Pancreas (tissue), 10 donors: ENCODE measurements at regions not wholly inside any gene's neighbourhood (a gene's known extent, or its start where the extent isn't known, plus 50 kb on each side); places are given as distances from the start of the nearest gene placed in this dataset.

Source experiments
- ATAC-seq, 4 donors: fragments of 200-7000 bp; cut with Tn5 transposase; one replicate each; pipeline versions ENCODE4 v1.8.0 to v1.9.1; 2020; ENCODE audit warnings: mild to moderate bottlenecking in 4 of 4, moderate library complexity in 4 of 4
- DNase-seq, 6 donors: peaks; one replicate each; pipeline ENCODE4 v3.0.0-alpha.2; 2020
- FAIRE-seq: peaks from 2 replicates; lab custom pipeline; 2012; peaks lifted over from hg19 to GRCh38; lab: Jason Lieb, UNC
- H3K27ac ChIP-seq, 4 donors: fragments of 200-600 bp; sonication (generic); 1 replicate in 3 of 4; 2 replicates in 1 of 4; pipeline versions ENCODE4 v1.5.0 to v1.8.0; 2020
- H3K27me3 ChIP-seq, 4 donors: fragments of 200-600 bp; one replicate each; pipeline ENCODE4 v1.8.0; 2021
- H3K36me3 ChIP-seq, 3 donors: fragments of 200-600 bp; sonication (generic) in 1 of 3; one replicate each; pipeline versions ENCODE4 v1.5.0 to v1.8.0; 2020 to 2021
- H3K4me1 ChIP-seq, 3 donors: fragments of 200-600 bp; one replicate each; pipeline ENCODE4 v1.8.0; 2021
- H3K4me3 ChIP-seq, 4 donors: fragments of 200-600 bp; sonication (generic) in 2 of 4; one replicate each; pipeline versions ENCODE4 v1.5.0 to v1.8.0; 2020 to 2021
- H3K9me3 ChIP-seq, 4 donors: fragments of 200-600 bp; one replicate each; pipeline ENCODE4 v1.8.0; 2021
- CTCF ChIP-seq, 4 donors: fragments of 200-600 bp; sonication (generic) in 3 of 4; IDR thresholded peaks; one replicate each; pipeline versions ENCODE4 v1.5.0 to v1.8.0; 2021; ENCODE audit warnings: antibody characterized with exemption in 4 of 4
- WGBS, 2 donors: extraction: QIAGEN DNeasy Blood & Tissue Kit; methylation state at CpG; one replicate each; pipeline ENCODE4 v1.1.7; 2013; 5-methylcytosine and 5-hydroxymethylcytosine counted together
- intact Hi-C, 3 donors: fragments of 100-400 bp; cut with DNase I; formaldehyde crosslinking; loops; one replicate each; pipeline versions ENCODE4 v1.11.1 to v1.14.2; 2022
- donor health status: healthy with polysubstance abuse.
- donor health status: DM: no; HTN: no; CAD: no; lungs with moderate emphysema.
- donor health status: DM: no; HTN: no; CAD: no.
- donor health status: control.
- donor health status: control.
- donor health status: Bipolar disorder and iron deficiency.
- donor health status: DM: yes; HTN: yes; CAD: no.
- donor health status: DM: no; HTN: no; CAD: no.
- donor health status: DM: no; HTN: no; CAD: no.
- donor health status: DM: yes; HTN: yes; CAD: no.

- no peaks in the 10 kb centered on the region for H3K9me3 ChIP-seq
- H3K36me3 ChIP-seq = no peaks in the 10 kb centered on the region
- no peak for TF ChIP-seq CTCF (IDR thresholded peaks at IDR 0.05)
- FAIRE-seq (no peak), ATAC-seq (no peak), DNase-seq (no peak)
- no peaks in the 10 kb centered on the region for H3K27me3 ChIP-seq
- no peak overlapping the region for H3K4me3 ChIP-seq
- intact Hi-C loops = no loop called here
- no peaks in the 10 kb centered on the region for H3K4me1 ChIP-seq
- H3K27ac ChIP-seq = no peak overlapping the region
- 58 to 79% methylated on average over 3 of the region's 3 CpGs for WGBS, 2 donors
Measured at GRCh38 chr18:29196307-29196706, 1019.4 kb upstream of the CDH2 start.

DNA sequence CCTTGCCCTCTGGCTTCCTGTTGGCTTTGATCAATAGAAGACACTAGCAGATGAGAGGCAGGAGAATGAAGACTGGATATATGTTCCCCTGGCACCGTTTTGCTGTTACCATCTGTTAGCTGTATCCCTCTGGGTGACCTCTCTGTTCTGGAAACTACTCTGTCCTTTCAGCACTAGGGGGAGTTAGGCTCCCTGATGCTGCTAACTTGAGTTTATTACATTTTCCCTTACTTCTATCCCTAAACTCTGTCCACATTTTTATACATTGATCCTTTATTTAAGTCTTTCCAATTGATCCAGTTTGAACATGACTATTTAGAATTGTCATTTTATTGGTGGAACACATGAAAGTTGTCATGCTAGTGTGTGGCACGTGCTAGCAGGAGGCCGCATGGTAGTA is 1014.3 kb upstream of the CDH2 start:
- 61 to 64% methylated on average over 3 of the region's 3 CpGs for WGBS, 2 donors
- no peak for FAIRE-seq
- TF ChIP-seq CTCF (IDR thresholded peaks at IDR 0.05) = no peak
- Histone ChIP-seq H3K27ac (no peak overlapping the region), H3K4me1 (no peaks in the 10 kb centered on the region), H3K9me3 (no peaks in the 10 kb centered on the region), H3K4me3 (no peak overlapping the region), H3K36me3 (no peaks in the 10 kb centered on the region), H3K27me3 (no peaks in the 10 kb centered on the region)
- intact Hi-C loops = no loop called here
- DNase-seq = no peak
- no peak for ATAC-seq

DNA sequence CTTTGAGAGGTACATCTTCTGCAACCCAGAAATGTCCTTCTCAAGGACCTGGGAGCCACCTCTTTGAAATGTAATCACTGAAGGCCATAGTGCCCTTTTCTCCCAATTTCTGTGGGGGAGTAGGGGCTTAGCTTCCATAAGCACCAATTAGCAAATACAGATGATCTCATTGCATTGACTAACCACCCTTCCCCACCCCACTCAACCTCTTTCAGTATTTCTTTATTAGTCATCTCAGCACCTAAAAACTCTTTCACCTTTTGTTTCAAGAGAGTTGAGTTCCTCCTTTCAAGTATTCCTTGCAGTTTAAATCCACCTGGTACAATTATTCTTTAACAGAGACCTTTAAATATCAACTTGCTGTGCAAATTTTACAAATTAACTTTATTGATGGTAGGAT is 1011.8 kb upstream of the CDH2 start:
- Histone ChIP-seq H3K9me3 (no peaks in the 10 kb centered on the region), H3K36me3 (no peaks in the 10 kb centered on the region), H3K4me3 (no peak overlapping the region), H3K27ac (no peak overlapping the region), H3K27me3 (no peaks in the 10 kb centered on the region), H3K4me1 (no peaks in the 10 kb centered on the region)
- no peak for FAIRE-seq
- ATAC-seq = no peak
- intact Hi-C loops = no loop called here
- no peak for DNase-seq
- TF ChIP-seq CTCF (IDR thresholded peaks at IDR 0.05) = no peak

DNA sequence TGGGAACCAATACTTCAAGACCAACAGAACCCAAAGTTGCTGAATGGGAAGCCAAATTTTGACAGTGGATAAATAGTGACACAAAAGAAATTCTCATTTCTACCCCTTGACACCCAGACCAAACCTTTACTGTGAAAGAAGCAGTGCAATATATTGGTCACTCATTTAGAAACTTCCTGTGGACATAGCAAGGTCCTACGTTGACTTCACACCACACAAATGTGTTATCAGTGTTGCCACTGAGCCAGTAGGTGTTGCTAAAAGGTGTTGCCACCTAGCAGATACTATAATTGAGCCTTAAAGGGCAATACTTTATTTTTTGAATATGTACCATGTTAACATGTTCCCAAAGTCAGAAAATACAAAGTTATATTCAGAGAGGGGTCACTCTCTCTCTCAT is 1008.9 kb upstream of the CDH2 start:
- no peaks in the 10 kb centered on the region for H3K36me3 ChIP-seq
- no peaks in the 10 kb centered on the region for H3K27me3 ChIP-seq
- H3K4me3 ChIP-seq = no peak overlapping the region
- H3K4me1 ChIP-seq = no peaks in the 10 kb centered on the region
- H3K9me3 ChIP-seq = no peaks in the 10 kb centered on the region
- no peak overlapping the region for H3K27ac ChIP-seq
- no peak for TF ChIP-seq CTCF (IDR thresholded peaks at IDR 0.05)
- ATAC-seq (no peak), DNase-seq (no peak), FAIRE-seq (no peak)
- WGBS, 2 donors = 20 to 25% methylated on average over 1 of the region's 1 CpG
- intact Hi-C loops = no loop called here

DNA sequence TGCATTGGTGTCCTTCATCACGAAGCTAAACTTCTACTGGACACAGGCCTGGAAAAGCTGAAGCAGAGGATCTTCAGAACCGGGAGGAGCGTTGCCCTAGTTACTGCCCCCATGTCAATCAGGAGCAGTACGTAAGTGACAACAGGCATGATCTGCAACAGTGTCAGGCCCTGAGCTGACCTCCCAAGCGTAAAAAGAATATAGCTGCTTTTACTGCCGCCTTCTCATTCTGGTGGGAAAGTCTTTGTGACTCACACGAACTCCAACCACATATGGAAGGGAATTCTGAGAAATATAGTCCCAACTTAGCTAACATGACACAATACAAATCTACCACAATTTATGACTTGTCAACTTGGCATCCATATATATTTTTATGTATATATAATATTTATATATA is 1007.7 kb upstream of the CDH2 start:
- H3K27me3 ChIP-seq = no peaks in the 10 kb centered on the region
- no peak for TF ChIP-seq CTCF (IDR thresholded peaks at IDR 0.05)
- WGBS, 2 donors = 46 to 55% methylated on average over 7 of the region's 7 CpGs
- intact Hi-C loops = no loop called here
- no peaks in the 10 kb centered on the region for H3K4me1 ChIP-seq
- no peak for DNase-seq
- no peak for FAIRE-seq
- no peak overlapping the region for H3K4me3 ChIP-seq
- H3K9me3 ChIP-seq = no peaks in the 10 kb centered on the region
- H3K36me3 ChIP-seq = no peaks in the 10 kb centered on the region
- no peak overlapping the region for H3K27ac ChIP-seq
- ATAC-seq = no peak
